WTC11 (cell line): ENCODE measurements at regions not wholly inside any gene's neighbourhood (a gene's known extent, or its start where the extent isn't known, plus 50 kb on each side); places are given as distances from the start of the nearest gene placed in this dataset.

Source experiments
- ATAC-seq: fragments of 200-7000 bp; cut with Tn5 transposase; 2 replicates; pipeline ENCODE4 v1.10.0; 2021; ENCODE audit warnings: mild to moderate bottlenecking, moderate library complexity
- CTCF ChIA-PET: fragments of 300-600 bp; sonication (Branson Sonifier 250); formaldehyde crosslinking; loops from one replicate; lab custom pipeline; 2021; ENCODE audit warnings: antibody characterized with exemption; lab: Charles Lee
- POLR2A ChIA-PET: fragments of 350-600 bp; sonication (Branson Sonifier 250); formaldehyde crosslinking; loops from one replicate; lab custom pipeline; 2021; ENCODE audit warnings: antibody characterized with exemption; lab: Charles Lee
- DNase-seq: peaks from one replicate; pipeline ENCODE4 v3.0.0; 2021; ENCODE audit warnings: low spot score
- H3K27ac Mint-ChIP-seq: 2 replicates; pipeline ENCODE4 v1.8.0; 2021; ENCODE audit warnings: mixed read lengths
- H3K27me3 Mint-ChIP-seq: 2 replicates; pipeline ENCODE4 v1.8.0; 2021; ENCODE audit warnings: low read depth, mild to moderate bottlenecking, moderate library complexity, mixed read lengths
- H3K36me3 Mint-ChIP-seq: 2 replicates; pipeline ENCODE4 v1.8.0; 2021; ENCODE audit warnings: mixed read lengths
- H3K4me1 Mint-ChIP-seq: 2 replicates; pipeline ENCODE4 v1.8.0; 2022; ENCODE audit warnings: mixed read lengths
- H3K4me3 Mint-ChIP-seq: 2 replicates; pipeline ENCODE4 v1.8.0; 2021; ENCODE audit warnings: mild to moderate bottlenecking, moderate library complexity, mixed read lengths
- H3K9me3 Mint-ChIP-seq: 2 replicates; pipeline ENCODE4 v1.8.0; 2021; ENCODE audit warnings: mixed read lengths
- E2F5 ChIP-seq: sonication (generic); formaldehyde crosslinking; IDR thresholded peaks from 2 replicates; pipeline ENCODE4 v1.8.1; 2022; ENCODE audit warnings: mild to moderate bottlenecking, moderate library complexity, missing genetic modification reagents
- ELF4 ChIP-seq: sonication (generic); formaldehyde crosslinking; IDR thresholded peaks from 2 replicates; pipeline ENCODE4 v1.8.1; 2022; ENCODE audit warnings: low read depth, mild to moderate bottlenecking, moderate library complexity, missing genetic modification reagents
- ETV6 ChIP-seq: sonication (generic); formaldehyde crosslinking; IDR thresholded peaks from 2 replicates; pipeline ENCODE4 v1.8.1; 2022; ENCODE audit warnings: mild to moderate bottlenecking, missing genetic modification reagents
- GRHL2 ChIP-seq: fragments of 250-450 bp; sonication (Bioruptor Pico); IDR thresholded peaks from 2 replicates; pipeline ENCODE4 v1.8.0; 2022; ENCODE audit warnings: mild to moderate bottlenecking, moderate library complexity; ENCODE audit not compliant: insufficient replicate concordance, severe bottlenecking
- GTF2I ChIP-seq: fragments of 250-450 bp; sonication (Bioruptor Pico); conservative IDR thresholded peaks from 2 replicates; pipeline ENCODE4 v1.4.0; 2021; ENCODE audit warnings: mild to moderate bottlenecking
- MAX ChIP-seq: sonication (generic); formaldehyde crosslinking; IDR thresholded peaks from 2 replicates; pipeline ENCODE4 v1.8.0; 2022; ENCODE audit warnings: mild to moderate bottlenecking, missing genetic modification reagents
- MLX ChIP-seq: sonication (generic); formaldehyde crosslinking; IDR thresholded peaks from 2 replicates; pipeline ENCODE4 v1.8.1; 2023; ENCODE audit warnings: mild to moderate bottlenecking, missing genetic modification reagents, moderate library complexity
- NFYB ChIP-seq: sonication (generic); formaldehyde crosslinking; conservative IDR thresholded peaks from 2 replicates; pipeline ENCODE4 v1.8.0; 2022; ENCODE audit warnings: low read depth, missing genetic modification reagents
- NR2C2 ChIP-seq: sonication (generic); formaldehyde crosslinking; IDR thresholded peaks from 2 replicates; pipeline ENCODE4 v1.8.0; 2022; ENCODE audit warnings: mild to moderate bottlenecking, missing genetic modification reagents
- NR3C1 ChIP-seq: sonication (generic); formaldehyde crosslinking; conservative IDR thresholded peaks from 2 replicates; pipeline ENCODE4 v1.8.1; 2023; ENCODE audit warnings: low read depth, mild to moderate bottlenecking, missing genetic modification reagents
- ZNF281 ChIP-seq: sonication (generic); formaldehyde crosslinking; IDR thresholded peaks from 2 replicates; pipeline ENCODE4 v1.8.0; 2023; ENCODE audit warnings: mild to moderate bottlenecking, missing genetic modification reagents
- ZNF512 ChIP-seq: sonication (generic); formaldehyde crosslinking; IDR thresholded peaks from 2 replicates; pipeline ENCODE4 v1.8.1; 2022; ENCODE audit warnings: missing genetic modification reagents, borderline replicate concordance
- TF ChIP-seq, protein P1 (sequence below): fragments of 250-450 bp; sonication (Bioruptor Pico); IDR thresholded peaks from 2 replicates; pipeline ENCODE4 v2.1.2; 2022; ENCODE audit warnings: mild to moderate bottlenecking, moderate library complexity
- TF ChIP-seq, protein P2 (sequence below): sonication (generic); formaldehyde crosslinking; IDR thresholded peaks from 2 replicates; pipeline ENCODE4 v1.8.0; 2022; ENCODE audit warnings: mild to moderate bottlenecking, missing genetic modification reagents
- TF ChIP-seq, protein P3 (sequence below): sonication (generic); formaldehyde crosslinking; IDR thresholded peaks from 2 replicates; pipeline ENCODE4 v1.8.1; 2023; ENCODE audit warnings: mild to moderate bottlenecking, missing genetic modification reagents, borderline replicate concordance
- TF ChIP-seq, protein P4 (sequence below): sonication (generic); formaldehyde crosslinking; IDR thresholded peaks from 2 replicates; pipeline ENCODE4 v1.8.1; 2023; ENCODE audit warnings: mild to moderate bottlenecking, missing genetic modification reagents

- no peak for TF ChIP-seq ZNF281
- TF ChIP-seq, all 79 proteins: peak for 0
Measured at GRCh38 chr3:167125612-167126407, 254.3 kb downstream of the ZBBX start (continued).

GRCh38 chr3:167120828-167121227, 259.3 kb downstream of the ZBBX start:
- CTCF ChIA-PET: no interaction called here
- H3K4me3 Mint-ChIP-seq: no peak overlapping the region
- DNase-seq (no peak), ATAC-seq (no peak)
- POLR2A ChIA-PET: no interaction called here
- no peaks in the 10 kb centered on the region for H3K36me3 Mint-ChIP-seq
- no peaks in the 10 kb centered on the region for H3K27me3 Mint-ChIP-seq
- no peak overlapping the region for H3K27ac Mint-ChIP-seq
- H3K9me3 Mint-ChIP-seq: no peaks in the 10 kb centered on the region
- peaks cover 3% of the 10 kb centered on the region; the same call in 1 of the 2 replicates for H3K4me1 Mint-ChIP-seq
- no peak for TF ChIP-seq MLX (CRISPR knock-in tag)
- no peak for TF ChIP-seq GTF2I (CRISPR knock-in tag)
- TF ChIP-seq E2F5: no peak
- TF ChIP-seq ELF4 (CRISPR knock-in tag): no peak
- no peak for TF ChIP-seq ETV6 (CRISPR knock-in tag)
- TF ChIP-seq NR2C2 (CRISPR knock-in tag): no peak
- no peak for TF ChIP-seq NFYB (CRISPR knock-in tag)
- TF ChIP-seq GRHL2 (CRISPR knock-in tag): no peak
- TF ChIP-seq, protein P1, sequence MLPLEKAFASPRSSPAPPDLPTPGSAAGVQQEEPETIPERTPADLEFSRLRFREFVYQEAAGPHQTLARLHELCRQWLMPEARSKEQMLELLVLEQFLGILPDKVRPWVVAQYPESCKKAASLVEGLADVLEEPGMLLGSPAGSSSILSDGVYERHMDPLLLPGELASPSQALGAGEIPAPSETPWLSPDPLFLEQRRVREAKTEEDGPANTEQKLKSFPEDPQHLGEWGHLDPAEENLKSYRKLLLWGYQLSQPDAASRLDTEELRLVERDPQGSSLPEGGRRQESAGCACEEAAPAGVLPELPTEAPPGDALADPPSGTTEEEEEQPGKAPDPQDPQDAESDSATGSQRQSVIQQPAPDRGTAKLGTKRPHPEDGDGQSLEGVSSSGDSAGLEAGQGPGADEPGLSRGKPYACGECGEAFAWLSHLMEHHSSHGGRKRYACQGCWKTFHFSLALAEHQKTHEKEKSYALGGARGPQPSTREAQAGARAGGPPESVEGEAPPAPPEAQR: no peak
- TF ChIP-seq, protein P2, sequence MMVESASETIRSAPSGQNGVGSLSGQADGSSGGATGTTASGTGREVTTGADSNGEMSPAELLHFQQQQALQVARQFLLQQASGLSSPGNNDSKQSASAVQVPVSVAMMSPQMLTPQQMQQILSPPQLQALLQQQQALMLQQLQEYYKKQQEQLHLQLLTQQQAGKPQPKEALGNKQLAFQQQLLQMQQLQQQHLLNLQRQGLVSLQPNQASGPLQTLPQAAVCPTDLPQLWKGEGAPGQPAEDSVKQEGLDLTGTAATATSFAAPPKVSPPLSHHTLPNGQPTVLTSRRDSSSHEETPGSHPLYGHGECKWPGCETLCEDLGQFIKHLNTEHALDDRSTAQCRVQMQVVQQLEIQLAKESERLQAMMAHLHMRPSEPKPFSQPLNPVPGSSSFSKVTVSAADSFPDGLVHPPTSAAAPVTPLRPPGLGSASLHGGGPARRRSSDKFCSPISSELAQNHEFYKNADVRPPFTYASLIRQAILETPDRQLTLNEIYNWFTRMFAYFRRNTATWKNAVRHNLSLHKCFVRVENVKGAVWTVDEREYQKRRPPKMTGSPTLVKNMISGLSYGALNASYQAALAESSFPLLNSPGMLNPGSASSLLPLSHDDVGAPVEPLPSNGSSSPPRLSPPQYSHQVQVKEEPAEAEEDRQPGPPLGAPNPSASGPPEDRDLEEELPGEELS (CRISPR knock-in tag): no peak
- TF ChIP-seq, protein P3, sequence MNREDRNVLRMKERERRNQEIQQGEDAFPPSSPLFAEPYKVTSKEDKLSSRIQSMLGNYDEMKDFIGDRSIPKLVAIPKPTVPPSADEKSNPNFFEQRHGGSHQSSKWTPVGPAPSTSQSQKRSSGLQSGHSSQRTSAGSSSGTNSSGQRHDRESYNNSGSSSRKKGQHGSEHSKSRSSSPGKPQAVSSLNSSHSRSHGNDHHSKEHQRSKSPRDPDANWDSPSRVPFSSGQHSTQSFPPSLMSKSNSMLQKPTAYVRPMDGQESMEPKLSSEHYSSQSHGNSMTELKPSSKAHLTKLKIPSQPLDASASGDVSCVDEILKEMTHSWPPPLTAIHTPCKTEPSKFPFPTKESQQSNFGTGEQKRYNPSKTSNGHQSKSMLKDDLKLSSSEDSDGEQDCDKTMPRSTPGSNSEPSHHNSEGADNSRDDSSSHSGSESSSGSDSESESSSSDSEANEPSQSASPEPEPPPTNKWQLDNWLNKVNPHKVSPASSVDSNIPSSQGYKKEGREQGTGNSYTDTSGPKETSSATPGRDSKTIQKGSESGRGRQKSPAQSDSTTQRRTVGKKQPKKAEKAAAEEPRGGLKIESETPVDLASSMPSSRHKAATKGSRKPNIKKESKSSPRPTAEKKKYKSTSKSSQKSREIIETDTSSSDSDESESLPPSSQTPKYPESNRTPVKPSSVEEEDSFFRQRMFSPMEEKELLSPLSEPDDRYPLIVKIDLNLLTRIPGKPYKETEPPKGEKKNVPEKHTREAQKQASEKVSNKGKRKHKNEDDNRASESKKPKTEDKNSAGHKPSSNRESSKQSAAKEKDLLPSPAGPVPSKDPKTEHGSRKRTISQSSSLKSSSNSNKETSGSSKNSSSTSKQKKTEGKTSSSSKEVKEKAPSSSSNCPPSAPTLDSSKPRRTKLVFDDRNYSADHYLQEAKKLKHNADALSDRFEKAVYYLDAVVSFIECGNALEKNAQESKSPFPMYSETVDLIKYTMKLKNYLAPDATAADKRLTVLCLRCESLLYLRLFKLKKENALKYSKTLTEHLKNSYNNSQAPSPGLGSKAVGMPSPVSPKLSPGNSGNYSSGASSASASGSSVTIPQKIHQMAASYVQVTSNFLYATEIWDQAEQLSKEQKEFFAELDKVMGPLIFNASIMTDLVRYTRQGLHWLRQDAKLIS (CRISPR knock-in tag): no peak
- no peak for TF ChIP-seq ZNF512 (CRISPR knock-in tag)
- no peak for TF ChIP-seq NR3C1 (CRISPR knock-in tag)
- TF ChIP-seq, protein P4, sequence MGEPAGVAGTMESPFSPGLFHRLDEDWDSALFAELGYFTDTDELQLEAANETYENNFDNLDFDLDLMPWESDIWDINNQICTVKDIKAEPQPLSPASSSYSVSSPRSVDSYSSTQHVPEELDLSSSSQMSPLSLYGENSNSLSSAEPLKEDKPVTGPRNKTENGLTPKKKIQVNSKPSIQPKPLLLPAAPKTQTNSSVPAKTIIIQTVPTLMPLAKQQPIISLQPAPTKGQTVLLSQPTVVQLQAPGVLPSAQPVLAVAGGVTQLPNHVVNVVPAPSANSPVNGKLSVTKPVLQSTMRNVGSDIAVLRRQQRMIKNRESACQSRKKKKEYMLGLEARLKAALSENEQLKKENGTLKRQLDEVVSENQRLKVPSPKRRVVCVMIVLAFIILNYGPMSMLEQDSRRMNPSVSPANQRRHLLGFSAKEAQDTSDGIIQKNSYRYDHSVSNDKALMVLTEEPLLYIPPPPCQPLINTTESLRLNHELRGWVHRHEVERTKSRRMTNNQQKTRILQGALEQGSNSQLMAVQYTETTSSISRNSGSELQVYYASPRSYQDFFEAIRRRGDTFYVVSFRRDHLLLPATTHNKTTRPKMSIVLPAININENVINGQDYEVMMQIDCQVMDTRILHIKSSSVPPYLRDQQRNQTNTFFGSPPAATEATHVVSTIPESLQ (CRISPR knock-in tag): no peak
- TF ChIP-seq MAX: no peak
